HepG2 (cell line): ENCODE measurements at regions not wholly inside any gene's neighbourhood (a gene's known extent, or its start where the extent isn't known, plus 50 kb on each side); places are given as distances from the start of the nearest gene placed in this dataset.

Experiments used
- ATAC-seq: fragments of 200-7000 bp; cut with Tn5 transposase; 3 replicates; pipeline ENCODE4 v1.9.1; 2020; ENCODE audit warnings: mild to moderate bottlenecking, moderate library complexity
- BruUV-seq: library from RNA; stranded (reverse); fragments of 400-500 nt; replicated peaks from 2 replicates; lab custom pipeline; 2021; lab: Mats Ljungman, UMichigan
- CTCF ChIA-PET: fragments of 300-600 bp; formaldehyde crosslinking; extraction: SDS; loops from one replicate; lab custom pipeline; 2021; ENCODE audit warnings: low total read pairs, inconsistent platforms, low intra/inter-chr PET ratio; lab: Yijun Ruan, JAX
- POLR2A ChIA-PET: fragments of 350-600 bp; sonication (Branson Sonifier 250); formaldehyde crosslinking; loops from one replicate; lab custom pipeline; 2020; ENCODE audit warnings: antibody characterized with exemption, inconsistent platforms; lab: Yijun Ruan, JAX
- DNase-seq: peaks from one replicate; pipeline ENCODE4 v3.0.0-alpha.2; 2015; ENCODE audit warnings: low spot score
- FAIRE-seq: peaks from 3 replicates; lab custom pipeline; 2011; peaks lifted over from hg19 to GRCh38; lab: Jason Lieb, UNC
- H2AFZ ChIP-seq: one replicate; pipeline ENCODE4 v1.6.1; 2011; ENCODE audit warnings: low read length, inconsistent platforms
- H3K27ac ChIP-seq: fragments of 300-600 bp; 3 replicates; pipeline ENCODE4 v1.8.0; 2011; ENCODE audit warnings: mixed run types, mild to moderate bottlenecking, mixed read lengths, low read length, inconsistent platforms; ENCODE audit not compliant: insufficient read depth; ENCODE audit errors: extremely low read length
- H3K27me3 ChIP-seq, 2 experiments: fragments of 200-600 bp in 1 of 2; 2 replicates in 1 of 2; 3 replicates in 1 of 2; pipeline versions ENCODE4 v1.6.0 to v1.8.0; 2011; ENCODE audit warnings: low read length in 2 of 2, mild to moderate bottlenecking in 2 of 2, moderate library complexity in 2 of 2, inconsistent platforms in 1 of 2; ENCODE audit not compliant: insufficient read depth in 2 of 2, control insufficient read depth in 1 of 2
- H3K36me3 ChIP-seq, 2 experiments: fragments of 200-600 bp in 1 of 2; replicated peaks in 1 of 2; 2 replicates in 1 of 2; 3 replicates in 1 of 2; pipeline versions ENCODE4 v1.5.1 to v1.8.0; 2011; ENCODE audit warnings: low read length in 2 of 2, inconsistent platforms in 1 of 2; ENCODE audit not compliant: insufficient read depth in 2 of 2, control insufficient read depth in 1 of 2
- H3K4me1 ChIP-seq: 2 replicates; pipeline ENCODE4 v1.5.1; 2012; ENCODE audit warnings: low read length, inconsistent platforms; ENCODE audit not compliant: insufficient read depth
- H3K4me2 ChIP-seq: 2 replicates; pipeline ENCODE4 v1.6.0; 2011; ENCODE audit warnings: low read depth, low read length, inconsistent platforms
- H3K4me3 ChIP-seq, 3 experiments: fragments of 200-600 bp in 1 of 3; sonication (generic), shearing (Covaris generic) in 1 of 3; replicated peaks in 1 of 3; 2 replicates each; pipeline ENCODE4 v1.5.1; 2011 to 2016; ENCODE audit warnings: low read length in 3 of 3, inconsistent platforms in 2 of 3, low read depth in 2 of 3, mild to moderate bottlenecking in 2 of 3, control low read depth in 1 of 3, mixed read lengths in 1 of 3; ENCODE audit not compliant: insufficient read depth in 1 of 3
- H3K79me2 ChIP-seq: one replicate; pipeline ENCODE4 v1.6.1; 2011; ENCODE audit warnings: low read length, inconsistent platforms; ENCODE audit not compliant: insufficient read depth
- H3K9ac ChIP-seq: 2 replicates; pipeline ENCODE4 v1.6.0; 2011; ENCODE audit warnings: mild to moderate bottlenecking, low read depth, low read length, inconsistent platforms; ENCODE audit not compliant: insufficient read depth
- H3K9me3 ChIP-seq: 2 replicates; pipeline ENCODE4 v1.5.1; 2012; ENCODE audit warnings: mild to moderate bottlenecking, low read length
- H4K20me1 ChIP-seq: 2 replicates; pipeline ENCODE4 v1.6.0; 2011; ENCODE audit warnings: inconsistent platforms, mild to moderate bottlenecking, low read length, moderate library complexity; ENCODE audit not compliant: insufficient read depth
- ATAD3A ChIP-seq: sonication (generic); formaldehyde crosslinking; IDR thresholded peaks from 2 replicates; pipeline ENCODE4 v1.4.0; 2020; ENCODE audit warnings: missing genetic modification reagents
- CREM ChIP-seq, 2 experiments: sonication (generic) in 1 of 2; formaldehyde crosslinking in 1 of 2; IDR thresholded peaks; 2 replicates each; pipeline versions ENCODE4 v1.4.0 to v1.6.1; 2016 to 2020; ENCODE audit warnings: antibody characterized with exemption in 1 of 2, mild to moderate bottlenecking in 1 of 2, missing genetic modification reagents in 1 of 2
- MAFF ChIP-seq: IDR thresholded peaks from 2 replicates; pipeline ENCODE4 v1.6.1; 2011; ENCODE audit warnings: low read depth, low read length, improper control_type of control experiment
- MAFK ChIP-seq, 2 experiments: IDR thresholded peaks in 1 of 2; conservative IDR thresholded peaks in 1 of 2; 2 replicates each; pipeline ENCODE4 v1.6.1; 2011; ENCODE audit warnings: improper control_type of control experiment in 2 of 2, low read length in 2 of 2
- RFXAP ChIP-seq: sonication (generic); formaldehyde crosslinking; IDR thresholded peaks from 2 replicates; pipeline ENCODE4 v1.4.0; 2020; ENCODE audit warnings: missing genetic modification reagents, borderline replicate concordance
- SP5 ChIP-seq: IDR thresholded peaks from 2 replicates; pipeline ENCODE4 v1.6.1; 2016; ENCODE audit warnings: low read depth, borderline replicate concordance
- TOE1 ChIP-seq: sonication (generic); formaldehyde crosslinking; IDR thresholded peaks from 2 replicates; pipeline ENCODE4 v1.4.0; 2020; ENCODE audit warnings: mild to moderate bottlenecking, missing genetic modification reagents
- TSC22D2 ChIP-seq: sonication (generic); formaldehyde crosslinking; IDR thresholded peaks from 2 replicates; pipeline ENCODE4 v1.5.1; 2020; ENCODE audit warnings: missing genetic modification reagents, mild to moderate bottlenecking, borderline replicate concordance
- ZC3H4 ChIP-seq: sonication (generic); formaldehyde crosslinking; IDR thresholded peaks from 2 replicates; pipeline ENCODE4 v1.4.0; 2020; ENCODE audit warnings: missing genetic modification reagents, borderline replicate concordance
- ZNF34 ChIP-seq: sonication (generic); formaldehyde crosslinking; IDR thresholded peaks from 2 replicates; pipeline ENCODE4 v1.4.0; 2020; ENCODE audit warnings: mild to moderate bottlenecking, missing genetic modification reagents, borderline replicate concordance
- ZNF382 ChIP-seq: sonication (generic); formaldehyde crosslinking; IDR thresholded peaks from 2 replicates; pipeline ENCODE4 v1.5.0; 2020; ENCODE audit warnings: missing genetic modification reagents, mild to moderate bottlenecking, borderline replicate concordance
- WGBS: methylation state at CpG from one replicate; pipeline ENCODE4 v1.1.6; 2017; ENCODE audit warnings: low lambda C conversion rate; 5-methylcytosine and 5-hydroxymethylcytosine counted together
- in situ Hi-C: cut with HindIII; loops from 2 replicates; pipeline ENCODE4 v1.10.0; 2017; ENCODE audit warnings: low pct_unique_long_range_greater_than_20kb; ENCODE audit not compliant: extremely low pct_ligation_motif_present
- intact Hi-C: fragments of 100-400 bp; cut with micrococcal nuclease; formaldehyde crosslinking; loops from one replicate; pipeline ENCODE4 v1.10.0; 2022; ENCODE audit not compliant: unreplicated experiment

DNA sequence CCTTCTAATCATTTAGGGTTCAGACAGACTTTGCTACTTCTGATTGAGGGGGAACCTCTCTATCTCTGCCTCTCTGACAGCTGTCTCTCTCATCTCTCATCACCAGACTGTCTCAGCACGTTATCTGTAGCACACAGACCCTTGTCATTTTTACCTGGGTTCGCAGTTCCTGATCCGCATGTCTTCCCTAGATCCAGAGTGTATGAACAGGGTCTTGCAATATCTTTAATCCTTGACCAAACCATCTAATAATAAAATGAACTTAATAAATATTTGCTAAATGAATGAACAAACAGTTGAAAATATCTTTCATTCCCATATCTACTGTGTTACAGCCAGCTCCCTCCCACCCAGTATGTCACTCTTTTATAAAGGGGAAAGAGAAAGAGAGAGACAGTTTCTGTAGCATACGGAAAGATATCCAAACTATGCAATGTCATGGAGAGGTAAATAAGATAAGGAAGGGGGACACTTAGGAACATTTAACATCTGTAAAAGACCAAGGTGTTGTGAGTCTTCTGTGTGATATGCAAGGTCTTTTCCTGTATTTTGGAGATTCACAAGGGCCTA is 507.6 kb downstream of the SUCLG1 start:
- no peaks in the 10 kb centered on the region for H3K36me3 ChIP-seq
- no peak for DNase-seq
- H3K4me2 ChIP-seq = no peak overlapping the region
- no peak overlapping the region for H3K9ac ChIP-seq
- intact Hi-C loops (no loop called here), in situ Hi-C loops (no loop called here)
- no peak overlapping the region for H2AFZ ChIP-seq
- H4K20me1 ChIP-seq = no peaks in the 10 kb centered on the region
- ChIA-PET POLR2A (no interaction called here), CTCF (no interaction called here)
- TF ChIP-seq ZNF382 (CRISPR knock-in tag) (no peak), TSC22D2 (CRISPR knock-in tag) (no peak), SP5 (no peak), TOE1 (CRISPR knock-in tag) (no peak), ZC3H4 (no peak), RFXAP (CRISPR knock-in tag) (no peak)
- no peaks in the 10 kb centered on the region for H3K79me2 ChIP-seq
- no TSS peak for BruUV-seq
- H3K9me3 ChIP-seq = no peaks in the 10 kb centered on the region
- WGBS = 35% methylated on average over 4 of the region's 4 CpGs
- ATAC-seq = no peak
- H3K4me3 ChIP-seq = no peak overlapping the region
- no peak overlapping the region for H3K27ac ChIP-seq
- peaks cover 13% of the 10 kb centered on the region for H3K4me1 ChIP-seq
- no peaks in the 10 kb centered on the region for H3K27me3 ChIP-seq
- no peak for FAIRE-seq

- H3K9me3 ChIP-seq = no peaks in the 10 kb centered on the region
- CTCF ChIA-PET = no interaction called here
- H3K79me2 ChIP-seq = no peaks in the 10 kb centered on the region
- H2AFZ ChIP-seq = no peak overlapping the region
- no peak for DNase-seq
- peak; percentile 59; the same call in 1 of the 2 replicates for TF ChIP-seq MAFF
- TF ChIP-seq MAFK (conservative IDR thresholded peaks at IDR 0.05 in 1 of 2, IDR thresholded peaks at IDR 0.05 in 1 of 2; ENCODE audit: low read length in 2 of 2) = peak; percentile 73 to 80
- TF ChIP-seq ATAD3A (CRISPR knock-in tag) = no peak
- no peak for TF ChIP-seq CREM (IDR thresholded peaks at IDR 0.05)
- no peak for TF ChIP-seq CREM (CRISPR knock-in tag; IDR thresholded peaks at IDR 0.05)
- no peak for TF ChIP-seq ZNF34 (CRISPR knock-in tag)
- H3K4me3 ChIP-seq = no peak overlapping the region
- intact Hi-C loops (no loop called here), in situ Hi-C loops (no loop called here)
- H3K36me3 ChIP-seq = no peaks in the 10 kb centered on the region
- H3K27me3 ChIP-seq = no peaks in the 10 kb centered on the region
- ATAC-seq = no peak
- POLR2A ChIA-PET = no interaction called here
- no peak overlapping the region for H3K27ac ChIP-seq
- no peak overlapping the region for H3K4me2 ChIP-seq
- no peak overlapping the region for H3K9ac ChIP-seq
- peaks cover 13% of the 10 kb centered on the region for H3K4me1 ChIP-seq
- 6% methylated on average over 1 of the region's 1 CpG for WGBS
- no peak for FAIRE-seq
- no peaks in the 10 kb centered on the region for H4K20me1 ChIP-seq
- BruUV-seq = no TSS peak
Measured at GRCh38 chr2:83949361-83949760, 509.7 kb downstream of the SUCLG1 start.
